Parathyroid adenoma (tissue), 2 donors: ENCODE measurements at regions not wholly inside any gene's neighbourhood (a gene's known extent, or its start where the extent isn't known, plus 50 kb on each side); places are given as distances from the start of the nearest gene placed in this dataset.

Experiments
- H2AFZ ChIP-seq: fragments of 300-600 bp; sonication (generic); one replicate; pipeline ENCODE4 v1.7.0; 2017; ENCODE audit warnings: antibody characterized with exemption, mild to moderate bottlenecking
- H3K27ac ChIP-seq: fragments of 300-600 bp; sonication (generic); one replicate; pipeline ENCODE4 v1.7.0; 2017
- H3K27me3 ChIP-seq: fragments of 300-600 bp; sonication (generic); one replicate; pipeline ENCODE4 v1.7.0; 2017; ENCODE audit warnings: low read length; ENCODE audit not compliant: control insufficient read depth, insufficient read depth
- H3K36me3 ChIP-seq: fragments of 300-600 bp; sonication (generic); one replicate; pipeline ENCODE4 v1.7.0; 2017; ENCODE audit warnings: low read length; ENCODE audit not compliant: control insufficient read depth, insufficient read depth
- H3K4me1 ChIP-seq: fragments of 300-600 bp; sonication (generic); one replicate; pipeline ENCODE4 v1.7.0; 2017; ENCODE audit warnings: control low read depth
- H3K4me2 ChIP-seq: fragments of 300-600 bp; sonication (generic); one replicate; pipeline ENCODE4 v1.7.0; 2017; ENCODE audit warnings: low read length
- H3K4me3 ChIP-seq: fragments of 300-600 bp; sonication (generic); one replicate; pipeline ENCODE4 v1.7.0; 2017; ENCODE audit warnings: low read depth, low read length
- H3K79me2 ChIP-seq: fragments of 300-600 bp; sonication (generic); one replicate; pipeline ENCODE4 v1.7.0; 2017; ENCODE audit warnings: control low read depth
- H3K9ac ChIP-seq: fragments of 300-600 bp; sonication (generic); one replicate; pipeline ENCODE4 v1.7.0; 2017; ENCODE audit warnings: mild to moderate bottlenecking
- H3K9me3 ChIP-seq: fragments of 300-600 bp; sonication (generic); one replicate; pipeline ENCODE4 v1.7.0; 2017; ENCODE audit warnings: low read length; ENCODE audit not compliant: control insufficient read depth
- CTCF ChIP-seq: fragments of 300-600 bp; sonication (generic); IDR thresholded peaks from one replicate; pipeline ENCODE4 v1.7.0; 2017; ENCODE audit warnings: antibody characterized with exemption, mild to moderate bottlenecking
- donor health status: primary hyperparathyroidism.

GRCh38 chr4:24425863-24426262, 158.5 kb downstream of the DHX15 start:
- no peak overlapping the region for H3K9ac ChIP-seq
- H3K9me3 ChIP-seq, result no peaks in the 10 kb centered on the region
- no peaks in the 10 kb centered on the region for H3K36me3 ChIP-seq
- H3K27ac ChIP-seq, result no peak overlapping the region
- TF ChIP-seq CTCF, result no peak
- H3K27me3 ChIP-seq, result no peaks in the 10 kb centered on the region
- no peak overlapping the region for H3K4me3 ChIP-seq
- no peaks in the 10 kb centered on the region for H3K79me2 ChIP-seq
- no peak overlapping the region for H3K4me2 ChIP-seq
- H2AFZ ChIP-seq, result no peak overlapping the region
- no peaks in the 10 kb centered on the region for H3K4me1 ChIP-seq

GRCh38 chr4:24423670-24424069, 160.7 kb downstream of the DHX15 start:
- Histone ChIP-seq H3K4me2 (no peak overlapping the region), H3K27me3 (no peaks in the 10 kb centered on the region), H3K4me1 (no peaks in the 10 kb centered on the region), H3K79me2 (no peaks in the 10 kb centered on the region), H3K9ac (no peak overlapping the region), H3K9me3 (no peaks in the 10 kb centered on the region), H3K36me3 (no peaks in the 10 kb centered on the region), H3K4me3 (no peak overlapping the region), H2AFZ (no peak overlapping the region), H3K27ac (no peak overlapping the region)
- no peak for TF ChIP-seq CTCF

GRCh38 chr4:24422644-24423043, 161.7 kb downstream of the DHX15 start:
- Histone ChIP-seq H2AFZ (no peak overlapping the region), H3K4me1 (no peaks in the 10 kb centered on the region), H3K9ac (no peak overlapping the region), H3K4me2 (no peak overlapping the region), H3K27me3 (no peaks in the 10 kb centered on the region), H3K36me3 (no peaks in the 10 kb centered on the region), H3K79me2 (no peaks in the 10 kb centered on the region), H3K9me3 (no peaks in the 10 kb centered on the region), H3K27ac (no peak overlapping the region), H3K4me3 (no peak overlapping the region)
- TF ChIP-seq CTCF, result no peak

- Histone ChIP-seq H3K4me1 (no peaks in the 10 kb centered on the region), H3K27ac (no peak overlapping the region), H3K79me2 (no peaks in the 10 kb centered on the region), H3K4me2 (no peak overlapping the region), H3K9me3 (no peaks in the 10 kb centered on the region), H3K4me3 (no peak overlapping the region), H3K27me3 (no peaks in the 10 kb centered on the region), H3K9ac (no peak overlapping the region), H2AFZ (no peak overlapping the region), H3K36me3 (no peaks in the 10 kb centered on the region)
- TF ChIP-seq CTCF, result peak; percentile 78
Measured at GRCh38 chr4:24419181-24420034, 164.9 kb downstream of the DHX15 start.

GRCh38 chr4:24417206-24417605, 167.1 kb downstream of the DHX15 start:
- no peak for TF ChIP-seq CTCF
- H3K27ac ChIP-seq, result no peak overlapping the region
- H3K4me2 ChIP-seq, result no peak overlapping the region
- H3K4me1 ChIP-seq, result no peaks in the 10 kb centered on the region
- no peaks in the 10 kb centered on the region for H3K36me3 ChIP-seq
- H3K27me3 ChIP-seq, result no peaks in the 10 kb centered on the region
- H3K4me3 ChIP-seq, result no peak overlapping the region
- H2AFZ ChIP-seq, result no peak overlapping the region
- H3K79me2 ChIP-seq, result no peaks in the 10 kb centered on the region
- H3K9me3 ChIP-seq, result no peaks in the 10 kb centered on the region
- H3K9ac ChIP-seq, result no peak overlapping the region
